ENCODE measurements at regions not wholly inside any gene's neighbourhood (a gene's known extent, or its start where the extent isn't known, plus 50 kb on each side); places are given as distances from the start of the nearest gene placed in this dataset.

DNA sequence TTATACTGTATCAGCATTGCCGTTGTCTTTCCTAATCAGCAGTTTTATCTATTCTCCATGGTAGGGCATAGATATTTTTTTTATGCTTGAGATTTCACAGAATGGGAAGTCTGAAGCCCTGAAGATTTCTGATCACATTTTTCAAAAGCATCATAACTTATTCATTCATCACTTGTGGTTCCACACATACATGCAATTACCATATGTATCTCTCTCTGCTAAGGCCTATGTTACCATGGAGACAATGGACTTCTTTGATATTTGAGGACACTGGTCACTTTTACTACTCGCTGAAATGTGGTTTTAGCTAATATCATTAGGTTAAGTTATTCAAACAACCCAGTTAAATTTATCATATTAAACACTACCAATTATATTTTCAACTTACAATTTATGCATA, 1827.0 kb downstream of the MRPL39 start:
- no peak for DNase-seq (ENCODE audit: low read depth in 2 of 2)

DNA sequence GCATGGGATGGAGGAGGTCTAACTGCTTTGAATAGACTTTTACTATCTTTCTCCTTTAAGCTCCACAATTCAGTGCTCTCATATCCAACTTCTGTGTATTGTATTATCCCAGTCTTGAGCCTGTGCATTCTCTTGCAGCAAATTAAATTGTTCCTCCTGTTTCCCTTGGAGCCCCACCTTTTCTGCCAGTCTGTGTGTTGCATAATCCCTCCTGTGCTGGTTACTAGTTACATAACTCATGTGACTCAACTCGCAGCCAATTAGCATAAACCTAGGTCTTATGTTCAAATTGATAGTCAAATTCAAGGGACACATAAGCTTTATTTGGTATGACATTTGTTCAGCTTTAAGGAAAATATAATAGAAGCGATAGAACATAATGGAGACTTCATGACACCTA, 1863.5 kb downstream of the MRPL39 start:
- no peak for DNase-seq (ENCODE audit: low read depth in 2 of 2)

DNA sequence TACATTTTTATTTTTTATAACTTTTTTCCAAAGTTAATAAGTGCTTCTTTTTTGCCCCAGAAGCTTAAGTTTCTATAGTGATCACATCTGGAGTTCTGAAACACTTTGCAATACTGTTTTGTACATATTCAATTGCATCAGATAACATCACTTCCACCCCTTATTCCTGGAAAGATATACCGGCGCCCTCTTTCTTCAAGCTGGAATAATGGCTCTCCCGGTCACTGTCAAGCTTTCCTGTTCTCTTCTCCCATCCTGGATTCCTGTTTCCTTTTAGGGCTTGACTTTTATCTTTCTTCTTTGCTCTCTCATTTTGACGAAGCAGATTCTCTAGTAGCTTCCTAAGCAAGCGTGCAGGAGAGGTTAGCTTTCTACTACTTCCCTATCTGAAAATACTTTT, 1866.8 kb downstream of the MRPL39 start:
- no peak for DNase-seq (ENCODE audit: low read depth in 2 of 2)

DNA sequence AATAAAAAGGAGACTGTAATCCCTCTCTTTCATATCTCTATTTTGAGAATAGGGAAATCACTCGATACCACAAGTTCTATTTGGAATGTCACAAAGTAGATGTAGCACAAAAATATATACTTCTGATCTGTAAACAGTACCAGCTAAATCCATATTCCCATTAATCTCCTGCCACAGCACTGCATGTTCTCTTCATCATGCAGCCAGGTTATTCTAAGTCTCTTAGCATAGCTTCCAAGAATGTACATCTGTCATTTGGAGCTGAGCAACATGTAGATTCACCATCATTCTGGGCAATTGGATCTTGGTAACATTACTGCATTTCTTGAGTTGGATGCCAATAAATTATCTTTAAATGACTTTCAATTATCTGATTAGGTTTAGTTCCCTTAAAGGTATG, 1874.5 kb downstream of the MRPL39 start:
- no peak for DNase-seq (ENCODE audit: low read depth in 2 of 2)

DNA sequence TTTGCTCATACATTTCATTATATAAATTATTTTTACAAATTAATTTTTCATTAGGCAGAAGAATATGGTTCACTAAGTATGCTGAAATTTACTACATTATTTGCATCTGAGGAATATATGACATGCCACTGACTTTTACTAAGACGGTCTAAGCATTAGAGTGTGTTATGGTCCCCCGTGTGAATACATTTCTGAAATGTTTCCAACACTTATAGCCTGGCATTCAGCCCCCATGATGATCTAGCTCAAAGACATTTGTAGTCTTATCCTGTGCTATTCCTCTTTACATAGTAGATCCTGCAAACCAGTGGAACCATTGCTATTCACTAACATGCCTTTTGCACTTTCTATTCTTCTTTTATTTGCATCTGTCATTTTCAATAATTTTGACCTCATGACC, 1878.0 kb downstream of the MRPL39 start:
- DNase-seq (ENCODE audit: low read depth in 2 of 2), result no peak

DNA sequence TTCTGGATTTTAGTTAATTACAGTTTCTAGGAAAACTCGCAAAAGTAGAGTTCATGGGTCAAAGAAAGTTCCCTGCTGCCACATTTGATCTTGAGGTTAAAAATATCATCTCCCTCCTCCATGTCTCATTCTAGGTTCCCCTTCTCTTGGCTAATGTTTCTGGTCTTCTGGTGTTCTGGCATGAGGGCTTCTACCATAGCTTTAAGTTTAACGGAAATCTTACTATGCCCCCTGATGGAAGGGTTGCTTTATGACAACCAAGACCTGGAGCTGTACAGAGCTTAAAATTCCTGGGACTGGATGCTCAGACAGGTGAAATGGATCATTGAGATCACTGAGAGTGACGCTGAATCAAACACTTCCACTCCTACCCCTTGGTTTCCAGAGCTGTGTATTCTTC, 1881.7 kb downstream of the MRPL39 start:
- no peak for DNase-seq (ENCODE audit: low read depth in 2 of 2)

DNA sequence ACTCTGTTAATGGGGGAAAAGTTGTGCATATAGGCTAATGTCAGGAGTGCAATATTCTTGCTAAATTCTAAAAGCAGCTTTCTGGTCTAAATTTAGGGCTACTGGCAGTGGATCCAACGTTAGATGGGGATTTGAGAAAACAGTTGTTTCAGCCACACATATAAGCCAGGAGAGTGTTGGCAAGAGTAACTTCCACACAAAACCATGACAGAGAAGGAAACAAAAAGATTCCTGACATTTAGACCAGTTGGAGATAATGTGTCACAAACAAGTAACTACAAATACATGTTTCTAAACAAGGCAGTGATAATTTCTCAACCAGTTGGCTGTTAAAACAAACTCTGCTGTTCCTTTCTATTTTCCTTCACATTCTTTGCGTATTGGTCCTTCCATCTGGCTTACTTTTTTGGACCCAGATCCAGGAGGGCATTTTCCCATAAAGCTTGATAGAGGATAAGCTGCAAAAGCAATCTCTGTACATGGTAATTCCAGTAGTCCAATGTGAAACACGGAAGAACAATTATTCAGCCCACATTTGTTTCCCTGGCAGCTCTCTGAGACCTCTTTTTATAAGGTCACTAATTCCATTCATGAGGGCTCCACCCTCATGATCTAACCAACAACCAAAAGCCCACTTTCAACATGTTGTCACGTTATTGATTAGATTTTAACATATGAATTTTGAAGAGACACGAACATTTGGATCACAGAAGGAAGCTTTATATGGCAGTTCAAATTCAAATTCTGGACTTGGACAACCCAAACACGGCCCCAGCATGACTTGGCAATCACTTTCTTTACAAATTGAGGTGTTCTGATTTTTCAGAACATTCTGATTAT, 1888.6 kb downstream of the MRPL39 start:
- DNase-seq (ENCODE audit: low read depth in 2 of 2), result no peak

DNA sequence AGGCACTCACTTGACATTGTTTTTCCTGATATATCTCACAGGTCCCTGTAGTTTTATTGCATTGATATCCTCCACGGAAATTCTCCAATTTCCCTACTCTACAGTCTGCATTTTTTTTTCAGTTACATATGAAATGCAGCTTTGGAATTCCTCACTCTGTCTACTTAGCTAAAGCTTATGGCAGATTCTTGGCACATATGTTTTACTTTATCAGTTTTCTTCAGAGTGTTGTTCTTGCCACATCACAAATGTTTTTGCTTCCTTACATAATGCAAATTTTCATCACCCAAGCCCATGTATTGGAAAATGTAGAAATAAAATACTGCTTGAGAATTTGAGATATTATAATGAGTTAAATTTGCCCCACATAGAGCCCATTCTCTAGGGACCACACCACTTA, 1895.1 kb downstream of the MRPL39 start:
- no peak for DNase-seq (ENCODE audit: low read depth in 2 of 2)

DNA sequence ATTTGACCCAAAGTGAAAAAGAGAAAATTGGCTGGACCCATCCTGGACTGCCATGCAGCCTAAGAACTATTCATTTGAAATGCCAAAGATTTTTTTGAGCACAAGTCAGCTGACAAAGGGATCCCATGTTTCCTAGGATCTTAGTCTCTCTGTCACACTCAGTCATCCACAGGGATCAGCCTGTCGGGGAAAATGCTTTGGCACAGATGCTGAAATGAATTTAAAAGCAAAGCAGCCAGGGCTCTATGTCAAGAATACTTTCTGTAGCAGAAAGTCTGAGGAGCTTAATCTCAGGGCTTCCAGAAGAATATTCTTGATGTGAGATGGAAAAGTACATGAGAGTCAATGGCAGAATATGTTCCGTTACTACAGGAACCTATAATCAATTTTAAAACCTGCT, 1900.8 kb downstream of the MRPL39 start:
- DNase-seq (ENCODE audit: low read depth in 2 of 2), result no peak

DNA sequence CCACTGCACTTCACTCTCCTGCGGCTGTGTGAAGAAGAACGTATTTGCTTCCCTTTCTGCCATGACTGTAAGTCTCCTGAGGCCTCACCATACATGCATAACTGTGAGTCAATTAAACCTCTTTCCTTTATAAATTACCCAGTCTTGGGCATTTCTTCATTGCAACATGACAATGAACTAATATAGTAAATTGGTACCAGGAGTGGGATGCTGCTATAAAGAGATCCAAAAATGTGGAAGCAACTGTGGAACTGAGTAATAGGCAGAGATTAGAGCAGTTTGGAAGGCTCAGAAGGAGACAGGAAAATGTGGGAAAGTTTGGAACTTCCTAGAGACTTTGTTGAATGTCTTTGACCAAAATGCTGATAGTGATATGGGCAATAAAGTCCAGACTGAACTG, 1907.9 kb downstream of the MRPL39 start:
- no peak for DNase-seq (ENCODE audit: low read depth in 2 of 2)

DNA sequence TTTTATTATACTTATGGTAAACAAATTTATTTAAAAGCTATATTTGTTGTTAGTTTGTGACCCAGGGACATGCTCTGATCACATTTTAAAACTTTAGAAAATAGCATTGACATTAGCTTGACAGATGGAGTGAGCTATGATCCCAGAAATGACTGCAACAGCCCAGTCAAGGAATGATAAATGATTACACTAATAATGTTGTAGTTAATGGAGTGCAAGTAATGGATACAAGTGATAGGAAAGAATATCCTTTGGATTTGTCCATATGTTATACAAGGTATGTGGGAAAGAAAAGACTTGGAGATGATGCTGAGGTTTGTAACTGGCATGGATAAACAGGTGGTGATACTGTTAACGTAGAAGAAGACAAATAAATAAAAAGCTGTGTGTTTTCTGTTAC, 1908.7 kb downstream of the MRPL39 start:
- no peak for DNase-seq (ENCODE audit: low read depth in 2 of 2)

DNA sequence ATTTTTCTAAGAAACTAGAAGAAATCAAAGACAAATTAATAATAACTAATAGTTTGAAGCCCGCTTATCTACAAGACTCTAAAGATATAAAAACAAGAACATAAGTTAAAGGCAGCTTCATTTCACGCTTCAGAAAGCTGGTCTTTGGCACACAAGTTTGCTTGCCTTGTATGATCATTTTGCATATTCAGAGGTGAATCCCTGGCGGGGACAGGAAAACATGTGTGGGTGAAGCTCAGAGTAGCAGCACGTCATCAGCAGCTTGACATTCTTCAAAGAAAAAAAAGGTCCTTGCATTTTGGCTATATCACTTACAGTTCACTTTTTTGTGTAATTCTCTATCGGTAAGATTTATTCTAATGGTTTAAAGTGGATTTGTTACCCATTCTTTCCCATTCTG, 1911.8 kb downstream of the MRPL39 start:
- DNase-seq (ENCODE audit: low read depth in 2 of 2), result no peak

DNA sequence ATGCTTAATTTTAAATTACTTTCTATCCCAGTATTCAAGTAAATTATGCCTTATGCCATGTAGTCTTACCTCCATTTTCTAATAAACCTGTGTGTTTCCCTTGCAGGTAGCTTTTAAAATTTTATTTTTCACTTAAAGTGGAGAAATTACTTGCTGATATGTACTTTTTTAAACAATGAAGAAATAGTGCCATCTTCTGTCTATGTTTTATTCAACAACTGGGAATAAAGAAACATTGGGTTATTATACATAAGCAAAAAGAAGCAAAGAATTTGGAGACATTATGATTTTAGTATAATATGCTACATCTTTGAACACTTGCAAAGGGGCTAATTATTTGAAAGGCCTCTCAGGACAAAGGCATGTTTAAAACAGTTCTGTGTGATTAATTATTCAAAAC, 1912.9 kb downstream of the MRPL39 start:
- no peak for DNase-seq (ENCODE audit: low read depth in 2 of 2)

DNA sequence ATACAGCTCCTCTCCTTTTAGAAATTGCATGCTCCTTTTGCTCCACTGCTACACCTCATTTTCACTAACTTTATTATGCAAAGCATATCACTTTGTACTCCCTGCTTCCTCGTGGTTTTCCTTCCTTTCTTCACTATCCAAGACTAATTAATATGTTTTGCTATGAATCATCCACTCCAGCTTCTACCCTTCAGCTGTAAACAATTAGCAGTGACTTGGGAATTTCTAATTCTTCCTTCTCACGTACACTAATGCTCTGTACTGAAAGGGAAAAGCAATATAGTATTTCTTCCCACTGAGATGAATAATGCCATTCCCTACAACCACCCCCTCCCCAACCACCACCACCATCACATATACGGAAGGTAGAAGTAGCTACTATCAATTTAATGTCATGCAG, 1917.0 kb downstream of the MRPL39 start:
- DNase-seq (ENCODE audit: low read depth in 2 of 2), result no peak

DNA sequence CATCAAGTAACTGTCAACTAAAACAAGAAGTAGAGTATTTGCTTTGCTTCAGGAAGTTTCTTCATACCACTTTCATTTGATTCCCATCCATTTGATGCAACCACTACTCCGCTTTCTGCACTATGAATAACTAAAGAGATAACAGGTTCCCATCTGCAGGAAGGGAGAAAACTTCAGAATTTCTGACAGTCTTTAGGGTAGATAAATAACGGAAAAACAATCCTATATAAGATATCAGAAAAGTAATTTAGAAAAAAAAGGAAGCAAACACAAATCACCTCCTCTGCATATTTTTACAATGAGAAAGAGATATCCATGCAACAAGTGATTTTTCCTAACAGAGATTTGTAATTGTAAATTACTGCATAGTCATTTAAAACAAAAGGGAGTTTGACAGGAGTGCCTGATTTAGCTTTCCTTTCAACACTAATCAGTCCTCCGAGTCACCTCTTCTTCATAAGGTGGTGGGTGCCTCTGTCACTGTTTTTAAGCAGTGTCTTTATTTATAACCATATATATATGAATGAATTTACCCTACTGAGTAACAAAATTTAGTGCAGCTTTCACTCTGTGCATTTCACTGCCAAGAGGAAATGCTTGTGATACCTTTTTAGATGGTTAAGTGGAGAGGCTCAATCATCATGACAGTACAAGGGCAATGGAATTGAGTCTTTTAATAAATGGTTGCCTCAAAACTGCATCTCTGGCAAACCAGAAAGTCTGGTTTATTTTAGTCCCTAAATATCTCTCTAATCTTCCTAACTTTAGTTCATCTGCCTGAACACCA, 1920.4 kb downstream of the MRPL39 start:
- no peak for DNase-seq (ENCODE audit: low read depth in 2 of 2)

DNA sequence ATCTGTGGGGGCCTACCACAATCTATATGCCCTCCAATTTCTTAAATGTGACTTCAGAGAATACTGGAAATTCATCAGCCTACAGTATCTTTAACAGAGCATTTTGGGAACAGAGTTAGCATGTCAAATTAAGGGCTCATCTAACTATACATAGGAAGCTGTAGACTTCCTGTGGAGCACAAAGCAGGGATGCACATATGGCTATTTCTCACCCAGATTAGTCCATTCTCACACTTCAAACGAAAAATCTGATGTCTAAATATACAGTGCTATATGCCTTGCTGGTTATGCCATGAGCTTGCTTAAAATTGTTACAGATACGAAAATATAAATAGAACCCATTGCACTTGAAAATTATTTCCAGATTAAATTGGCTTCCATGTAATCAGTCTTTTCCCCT, 1922.8 kb downstream of the MRPL39 start:
- no peak for DNase-seq (ENCODE audit: low read depth in 2 of 2)

DNA sequence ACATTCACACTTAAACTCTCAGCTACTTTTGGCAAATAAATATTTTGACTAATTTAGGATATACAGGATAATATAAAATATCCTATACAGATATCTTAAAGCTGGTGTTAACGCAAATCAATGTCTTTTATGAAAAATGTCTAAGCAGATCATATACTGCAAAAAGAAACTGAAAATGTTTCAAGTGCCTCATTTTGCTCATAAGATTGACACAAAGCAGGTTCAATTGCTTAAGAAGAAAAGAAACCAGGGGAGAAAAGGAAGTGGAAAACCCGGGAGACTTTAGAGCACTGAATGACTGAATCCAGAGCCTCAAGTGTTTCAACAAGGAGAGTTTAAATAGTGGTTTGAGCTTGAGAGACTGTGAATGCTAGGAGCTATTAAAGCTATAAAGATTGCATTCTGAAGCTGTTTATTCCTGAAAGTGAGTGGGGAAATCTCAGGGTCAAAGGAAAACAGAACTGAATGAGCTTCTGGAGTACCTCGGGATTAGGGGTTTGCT, 1943.0 kb downstream of the MRPL39 start:
- DNase-seq (ENCODE audit: low read depth in 2 of 2), result no peak

DNA sequence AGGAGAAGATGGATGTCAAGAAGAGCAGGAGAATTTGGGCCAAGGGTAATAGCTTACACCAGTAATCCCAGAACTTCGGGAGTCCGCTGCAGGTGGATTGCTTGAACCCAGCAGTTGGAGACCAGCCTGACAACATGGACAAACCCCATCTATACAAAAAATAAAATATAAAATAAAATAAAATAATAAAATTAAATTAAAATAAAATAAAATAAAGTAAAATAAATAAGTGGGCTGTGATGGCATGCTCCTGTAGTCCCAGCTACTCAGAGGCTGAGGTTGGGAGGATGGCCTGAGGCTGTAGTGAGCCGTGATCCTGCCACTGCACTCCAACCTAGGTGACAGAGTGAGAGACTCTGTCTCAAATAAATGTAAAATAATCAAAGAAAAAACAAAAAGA, 1946.7 kb downstream of the MRPL39 start:
- no peak for DNase-seq (ENCODE audit: low read depth in 2 of 2)

DNA sequence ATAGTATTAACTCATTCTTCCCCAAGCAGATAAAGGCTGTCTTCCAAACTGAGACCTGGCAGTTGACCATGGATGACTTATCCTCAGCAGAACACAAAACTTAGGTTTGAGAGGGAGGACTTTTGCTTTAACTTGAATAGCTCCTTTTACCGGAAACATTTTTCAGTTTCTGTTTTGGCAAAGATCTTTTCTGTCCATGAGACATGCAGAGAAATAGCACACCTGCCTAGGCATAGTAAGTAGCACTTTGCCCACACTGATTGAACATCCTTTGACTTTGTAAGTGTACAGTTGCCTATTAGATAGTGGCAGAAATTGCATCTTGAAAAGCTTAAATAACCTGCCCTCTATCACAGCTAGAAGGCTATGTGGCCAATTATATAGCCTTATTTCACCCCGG, 1962.5 kb downstream of the MRPL39 start:
- DNase-seq (ENCODE audit: low read depth in 2 of 2), result no peak

DNA sequence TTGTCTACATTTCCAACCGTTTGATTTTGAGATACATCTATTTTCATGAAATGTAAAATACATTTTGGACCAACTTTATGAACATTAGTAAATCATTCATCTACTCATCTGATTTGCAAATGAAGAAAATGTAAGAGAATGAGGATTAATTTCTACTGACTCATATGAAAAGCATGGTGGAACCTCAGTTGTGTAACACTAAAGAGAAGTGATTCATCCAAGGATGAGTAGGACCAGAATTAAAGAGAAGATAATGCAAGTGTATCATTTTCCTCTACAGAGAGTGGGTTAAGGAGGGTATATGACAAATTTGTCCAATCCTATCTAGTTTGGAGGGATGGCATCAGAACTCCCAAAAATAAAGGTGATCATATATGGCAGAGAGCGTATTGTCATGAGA, 1967.6 kb downstream of the MRPL39 start:
- DNase-seq (ENCODE audit: low read depth in 2 of 2), result no peak

DNA sequence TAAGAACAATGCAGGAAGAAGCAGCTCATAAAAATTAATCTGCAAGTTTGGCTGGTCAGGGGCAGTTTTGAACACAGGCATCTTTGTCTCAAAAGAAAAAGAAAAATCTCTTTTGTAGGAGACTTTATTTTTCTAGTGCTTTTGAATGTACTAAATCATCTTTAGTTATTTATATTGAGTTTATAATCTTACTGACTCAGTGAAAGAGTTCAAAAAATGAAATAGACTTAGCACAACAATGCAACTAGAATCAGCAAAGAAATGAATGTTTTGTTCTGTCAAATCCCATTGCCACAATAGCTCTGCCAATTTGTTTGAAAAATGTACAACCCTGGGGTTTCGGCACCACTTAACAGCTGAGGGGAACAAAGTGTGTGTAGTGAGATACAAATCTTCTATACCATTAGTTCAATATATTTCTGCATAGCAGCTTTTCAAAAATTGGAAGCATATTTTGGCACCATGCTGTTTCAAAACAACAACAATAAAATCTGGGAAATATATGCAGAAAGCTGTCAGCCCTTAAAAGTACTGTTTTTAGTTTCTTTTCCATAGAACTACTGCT, 1969.1 kb downstream of the MRPL39 start:
- no peak for DNase-seq (ENCODE audit: low read depth in 2 of 2)

DNA sequence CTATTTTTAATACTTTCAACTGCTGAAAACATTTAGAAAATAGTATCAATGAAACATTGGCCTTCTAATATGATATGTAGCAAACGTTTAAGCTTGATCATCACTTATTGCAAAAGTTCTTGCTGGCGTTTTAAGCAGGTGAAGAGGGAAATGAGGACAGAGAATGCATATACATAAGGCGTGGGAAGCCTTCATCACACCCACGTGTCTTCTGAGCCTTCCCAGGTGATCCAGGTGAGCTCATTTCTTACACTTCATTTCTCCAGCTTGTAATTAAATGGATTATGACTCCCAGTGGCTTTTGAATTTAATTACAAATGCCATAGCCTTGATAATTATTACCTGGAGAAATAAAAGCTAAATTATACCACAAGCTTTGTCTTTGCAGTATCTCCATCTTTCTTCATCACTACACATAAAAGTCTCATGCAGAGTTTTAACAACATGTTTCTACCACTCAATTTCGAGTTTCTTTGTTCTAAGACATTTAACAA, 1973.8 kb downstream of the MRPL39 start:
- no peak for DNase-seq (ENCODE audit: low read depth in 2 of 2)

DNA sequence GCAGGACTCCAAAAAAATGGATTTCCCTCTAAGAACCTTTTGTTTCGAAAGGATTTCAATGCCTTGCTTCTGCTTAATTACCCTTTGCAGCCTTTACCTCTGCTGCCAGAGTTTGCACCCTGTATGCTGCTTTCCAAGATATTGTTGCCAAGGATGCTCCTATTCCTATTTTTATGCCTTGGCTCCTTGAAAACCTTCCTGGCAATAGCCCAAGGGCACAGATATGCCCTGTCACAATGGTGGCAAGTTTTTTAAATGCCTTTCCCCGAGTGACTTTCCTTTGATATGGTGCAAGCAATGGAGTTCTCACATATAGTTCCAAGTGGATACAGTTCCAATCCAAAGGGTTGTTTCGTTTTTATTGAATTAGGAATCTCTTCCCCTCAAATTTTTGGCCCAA, 1983.0 kb downstream of the MRPL39 start:
- DNase-seq (ENCODE audit: low read depth in 2 of 2), result no peak
